ENCODE measurements at regions not wholly inside any gene's neighbourhood (a gene's known extent, or its start where the extent isn't known, plus 50 kb on each side); places are given as distances from the start of the nearest gene placed in this dataset.

GRCh38 chr10:132132421-132132841 lies 54.3 kb upstream of the DPYSL4 start:
- Mint-ChIP-seq H3K9me3 (no peaks in the 10 kb centered on the region), H3K36me3 (ENCODE audit: low read depth) (no peaks in the 10 kb centered on the region), H3K27ac (no peak overlapping the region), H3K4me1 (peaks cover 7% of the 10 kb centered on the region), H3K27me3 (ENCODE audit: insufficient read depth, low read depth, poor library complexity) (peaks cover 2% of the 10 kb centered on the region), H3K4me3 (no peak overlapping the region)
- Histone ChIP-seq H4K20me1 (replicated peaks; ENCODE audit: insufficient read depth) (no peaks in the 10 kb centered on the region), H3K79me2 (replicated peaks; ENCODE audit: insufficient read depth) (no peaks in the 10 kb centered on the region), H3K36me3 (ENCODE audit: insufficient read depth) (no peaks in the 10 kb centered on the region), H3K9me2 (ENCODE audit: insufficient read depth) (no peaks in the 10 kb centered on the region), H3K27me3 (ENCODE audit: insufficient read depth) (no peaks in the 10 kb centered on the region), H2AFZ (no peak overlapping the region), H3F3A (replicated peaks; ENCODE audit: low read depth) (no peaks in the 10 kb centered on the region), H3K27ac (ENCODE audit: low read depth) (no peak overlapping the region), H3K4me1 (ENCODE audit: insufficient read depth) (no peaks in the 10 kb centered on the region), H3K4me2 (no peak overlapping the region), H3K4me3 (no peak overlapping the region)
- no peak for ATAC-seq
- no peak for DNase-seq (ENCODE audit: low spot score)
- no peak for TF ChIP-seq EZH2 (IDR thresholded peaks at IDR 0.05; ENCODE audit: low read depth, unreplicated experiment)

- Mint-ChIP-seq H3K36me3 (ENCODE audit: low read depth) (no peaks in the 10 kb centered on the region), H3K27me3 (ENCODE audit: insufficient read depth, low read depth, poor library complexity) (peaks cover 5% of the 10 kb centered on the region), H3K9me3 (no peaks in the 10 kb centered on the region), H3K4me3 (no peak overlapping the region), H3K4me1 (peaks cover 7% of the 10 kb centered on the region), H3K27ac (no peak overlapping the region)
- no peaks in the 10 kb centered on the region for H4K20me1 ChIP-seq (replicated peaks; ENCODE audit: insufficient read depth)
- no peaks in the 10 kb centered on the region for H3K4me1 ChIP-seq (ENCODE audit: insufficient read depth)
- H3K79me2 ChIP-seq (replicated peaks; ENCODE audit: insufficient read depth): no peaks in the 10 kb centered on the region
- no peak overlapping the region for H3K4me2 ChIP-seq
- H3K27me3 ChIP-seq (ENCODE audit: insufficient read depth): no peaks in the 10 kb centered on the region
- no peak overlapping the region for H3K4me3 ChIP-seq
- no peak overlapping the region for H3K27ac ChIP-seq (ENCODE audit: low read depth)
- no peaks in the 10 kb centered on the region for H3F3A ChIP-seq (replicated peaks; ENCODE audit: low read depth)
- no peak overlapping the region for H2AFZ ChIP-seq
- no peaks in the 10 kb centered on the region for H3K9me2 ChIP-seq (ENCODE audit: insufficient read depth)
- DNase-seq (ENCODE audit: low spot score): no peak
- no peaks in the 10 kb centered on the region for H3K36me3 ChIP-seq (ENCODE audit: insufficient read depth)
- ATAC-seq: no peak
- TF ChIP-seq CREB1 (CRISPR knock-in tag; IDR thresholded peaks at IDR 0.05; ENCODE audit: low read depth) (no peak), EZH2phosphoT487 (IDR thresholded peaks at IDR 0.05; ENCODE audit: unreplicated experiment) (no peak), EZH2 (IDR thresholded peaks at IDR 0.05; ENCODE audit: low read depth, unreplicated experiment) (no peak), STAT1 (IDR thresholded peaks at IDR 0.05; ENCODE audit: unreplicated experiment) (no peak), NANOG (IDR thresholded peaks at IDR 0.05; ENCODE audit: borderline replicate concordance) (no peak), JUNB (IDR thresholded peaks at IDR 0.05; ENCODE audit: unreplicated experiment) (no peak), ZNF331 (CRISPR knock-in tag; IDR thresholded peaks at IDR 0.05; ENCODE audit: low read depth) (no peak), ZNF462 (CRISPR knock-in tag; IDR thresholded peaks at IDR 0.05) (no peak), POLR2AphosphoS5 (IDR thresholded peaks at IDR 0.05; ENCODE audit: low read depth) (no peak), REST (IDR thresholded peaks at IDR 0.05; ENCODE audit: unreplicated experiment) (no peak), ETS1 (IDR thresholded peaks at IDR 0.05) (no peak)
These were observed 53.7 kb upstream of the DPYSL4 start for GRCh38 chr10:132133005-132133404.
